Natural killer cell (primary cell): ENCODE measurements at regions not wholly inside any gene's neighbourhood (a gene's known extent, or its start where the extent isn't known, plus 50 kb on each side); places are given as distances from the start of the nearest gene placed in this dataset.

ENCODE experiments used
- ATAC-seq, 3 donors: fragments of 150-1000 bp in 2 of 3; fragments of 200-7000 bp in 1 of 3; cut with Tn5 transposase; 1 replicate in 1 of 3; 2 replicates in 2 of 3; pipeline ENCODE4 v1.10.0; 2021; ENCODE audit warnings: mild to moderate bottlenecking in 2 of 3, moderate library complexity in 2 of 3
- DNase-seq, 2 donors: peaks; one replicate each; pipeline versions ENCODE4 v3.0.0 to v3.0.0-alpha.2; 2013 to 2021; ENCODE audit warnings: mixed read lengths in 1 of 2
- H3K27ac ChIP-seq: one replicate; pipeline ENCODE4 v1.5.1; 2013; ENCODE audit warnings: mild to moderate bottlenecking, low read length
- H3K27me3 ChIP-seq: one replicate; pipeline ENCODE4 v1.6.1; 2013; ENCODE audit warnings: low read length; ENCODE audit not compliant: control insufficient read depth, insufficient read depth
- H3K36me3 ChIP-seq: one replicate; pipeline ENCODE4 v1.6.1; 2013; ENCODE audit warnings: low read length; ENCODE audit not compliant: control insufficient read depth, insufficient read depth
- H3K4me1 ChIP-seq: one replicate; pipeline ENCODE4 v1.6.1; 2013; ENCODE audit warnings: low read length; ENCODE audit not compliant: control insufficient read depth, insufficient read depth
- H3K4me3 ChIP-seq: one replicate; pipeline ENCODE4 v1.5.1; 2013; ENCODE audit warnings: low read length
- H3K9me3 ChIP-seq: one replicate; pipeline ENCODE4 v1.6.1; 2013; ENCODE audit warnings: low read length; ENCODE audit not compliant: control insufficient read depth, insufficient read depth
- H3K27ac Mint-ChIP-seq, 2 donors: one replicate each; pipeline ENCODE4 v1.8.0; 2022; ENCODE audit warnings: mild to moderate bottlenecking in 2 of 2, mixed read lengths in 2 of 2, moderate library complexity in 1 of 2
- H3K27me3 Mint-ChIP-seq, 2 donors: one replicate each; pipeline ENCODE4 v1.8.0; 2022; ENCODE audit warnings: low read depth in 2 of 2, mixed read lengths in 2 of 2
- H3K36me3 Mint-ChIP-seq: one replicate; pipeline ENCODE4 v1.8.0; 2022; ENCODE audit warnings: mixed read lengths
- H3K4me1 Mint-ChIP-seq, 2 donors: one replicate each; pipeline ENCODE4 v1.8.0; 2022; ENCODE audit warnings: mixed read lengths in 2 of 2
- H3K4me3 Mint-ChIP-seq: one replicate; pipeline ENCODE4 v1.8.0; 2022; ENCODE audit warnings: mild to moderate bottlenecking, moderate library complexity, mixed read lengths
- H3K9me3 Mint-ChIP-seq, 2 donors: one replicate each; pipeline ENCODE4 v1.8.0; 2022; ENCODE audit warnings: mixed read lengths in 2 of 2
- CTCF ChIP-seq: fragments of 200-600 bp; IDR thresholded peaks from one replicate; pipeline ENCODE4 v1.8.0; 2022; ENCODE audit warnings: antibody characterized with exemption
- WGBS: methylation state at CpG from one replicate; pipeline ENCODE4 v1.1.7; 2013; ENCODE audit warnings: missing lambda C conversion rate; ENCODE audit not compliant: insufficient coverage; 5-methylcytosine and 5-hydroxymethylcytosine counted together
- intact Hi-C: fragments of 100-400 bp; cut with micrococcal nuclease; formaldehyde crosslinking; loops from one replicate; pipeline ENCODE4 v1.14.2; 2022

DNA sequence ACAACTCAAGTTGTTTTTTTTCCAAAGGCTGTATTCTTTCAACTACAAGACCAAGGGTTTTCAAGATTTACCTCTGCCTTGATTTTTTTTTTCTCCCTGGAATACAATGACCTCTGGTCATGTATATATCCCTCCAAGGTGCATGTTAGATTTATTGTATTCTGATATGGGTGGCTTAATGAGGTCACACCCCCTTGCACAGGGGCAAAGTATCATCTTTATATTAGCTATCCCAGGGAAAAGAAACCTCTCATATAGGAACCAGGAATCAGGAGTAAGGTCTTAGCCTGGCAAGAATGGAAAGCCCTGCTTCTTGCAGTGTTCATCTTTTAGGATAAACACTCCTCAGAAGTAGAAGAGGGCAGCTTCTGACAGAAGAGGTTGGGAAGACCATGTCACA, 516.9 kb upstream of the TENM4 start:
- Mint-ChIP-seq H3K36me3 (no peaks in the 10 kb centered on the region), H3K27me3 (no peaks in the 10 kb centered on the region), H3K4me1 (no peaks in the 10 kb centered on the region), H3K27ac (no peak overlapping the region), H3K9me3 (peaks cover 18 to 25% of the 10 kb centered on the region in 2 donors), H3K4me3 (no peak overlapping the region)
- no peak overlapping the region for H3K4me3 ChIP-seq
- ATAC-seq (no peak), DNase-seq (no peak)
- TF ChIP-seq CTCF: no peak
- H3K27ac ChIP-seq: no peak overlapping the region
- intact Hi-C loops: no loop called here
- H3K4me1 ChIP-seq: no peaks in the 10 kb centered on the region
- H3K9me3 ChIP-seq: peaks cover 2% of the 10 kb centered on the region
- H3K36me3 ChIP-seq: no peaks in the 10 kb centered on the region
- no peaks in the 10 kb centered on the region for H3K27me3 ChIP-seq

DNA sequence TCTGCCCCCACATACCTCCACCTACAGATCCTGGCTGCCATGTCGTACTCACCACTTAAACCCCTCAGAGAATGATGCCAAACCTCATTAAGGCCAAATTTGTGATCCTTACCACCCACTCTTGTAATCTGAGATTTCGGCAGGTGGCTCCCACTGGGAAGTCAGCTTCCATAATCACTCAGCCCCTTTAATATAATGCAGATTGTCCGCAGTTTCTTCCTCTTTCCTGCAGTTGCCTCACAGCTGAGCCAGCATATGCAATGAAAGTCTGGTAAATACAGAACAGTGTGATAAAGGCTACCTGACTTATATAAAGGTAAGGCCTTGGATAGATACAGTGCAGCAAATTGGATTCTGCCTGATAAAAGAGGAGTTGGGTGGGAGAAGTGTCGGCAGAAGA, 515.2 kb upstream of the TENM4 start:
- no peak for TF ChIP-seq CTCF
- H3K4me3 Mint-ChIP-seq: no peak overlapping the region
- peaks cover 15 to 22% of the 10 kb centered on the region in 2 donors for H3K9me3 Mint-ChIP-seq
- Histone ChIP-seq H3K27ac (no peak overlapping the region), H3K36me3 (no peaks in the 10 kb centered on the region), H3K4me1 (no peaks in the 10 kb centered on the region), H3K27me3 (no peaks in the 10 kb centered on the region), H3K4me3 (no peak overlapping the region), H3K9me3 (peaks cover 2% of the 10 kb centered on the region)
- intact Hi-C loops: no loop called here
- no peaks in the 10 kb centered on the region for H3K36me3 Mint-ChIP-seq
- H3K4me1 Mint-ChIP-seq: no peaks in the 10 kb centered on the region
- H3K27ac Mint-ChIP-seq: no peak overlapping the region
- WGBS: 80% methylated on average over 4 of the region's 4 CpGs
- H3K27me3 Mint-ChIP-seq: no peaks in the 10 kb centered on the region
- ATAC-seq (no peak), DNase-seq (no peak)

- Histone ChIP-seq H3K4me1 (no peaks in the 10 kb centered on the region), H3K4me3 (no peak overlapping the region), H3K9me3 (no peaks in the 10 kb centered on the region), H3K27me3 (no peaks in the 10 kb centered on the region), H3K36me3 (no peaks in the 10 kb centered on the region), H3K27ac (no peak overlapping the region)
- 75% methylated on average over 1 of the region's 1 CpG for WGBS
- TF ChIP-seq CTCF: no peak
- Mint-ChIP-seq H3K9me3 (peaks cover 16 to 21% of the 10 kb centered on the region in 2 donors), H3K27me3 (no peaks in the 10 kb centered on the region), H3K27ac (no peak overlapping the region), H3K4me1 (no peaks in the 10 kb centered on the region), H3K4me3 (no peak overlapping the region), H3K36me3 (no peaks in the 10 kb centered on the region)
- ATAC-seq (no peak), DNase-seq (no peak)
- intact Hi-C loops: no loop called here
Measured at GRCh38 chr11:79953629-79954028, 512.8 kb upstream of the TENM4 start.

DNA sequence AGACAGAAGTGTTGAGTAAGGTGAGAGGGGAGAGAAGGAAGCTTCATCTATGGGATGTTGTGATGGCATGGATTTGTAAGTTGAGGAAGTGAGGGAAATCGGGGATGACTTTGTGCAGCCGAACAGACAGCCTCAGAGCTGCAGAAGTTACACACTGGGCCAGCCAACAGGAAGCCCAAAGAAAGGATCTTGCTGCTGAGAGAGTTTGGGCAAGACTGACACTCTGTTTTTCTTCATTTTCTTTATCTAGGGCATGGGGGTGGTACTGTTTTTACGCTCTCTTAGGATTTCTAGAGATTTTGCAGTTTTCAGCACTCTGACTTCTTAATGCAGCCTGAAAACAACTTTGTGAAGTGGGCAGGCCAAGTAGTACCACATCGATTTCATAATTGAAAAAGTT, 509.9 kb upstream of the TENM4 start:
- Histone ChIP-seq H3K27me3 (no peaks in the 10 kb centered on the region), H3K9me3 (no peaks in the 10 kb centered on the region), H3K36me3 (no peaks in the 10 kb centered on the region), H3K27ac (no peak overlapping the region), H3K4me3 (no peak overlapping the region), H3K4me1 (no peaks in the 10 kb centered on the region)
- ATAC-seq (no peak), DNase-seq (no peak)
- intact Hi-C loops: no loop called here
- Mint-ChIP-seq H3K27me3 (no peaks in the 10 kb centered on the region), H3K36me3 (no peaks in the 10 kb centered on the region), H3K9me3 (peaks cover 10 to 16% of the 10 kb centered on the region in 2 donors), H3K4me3 (no peak overlapping the region), H3K27ac (no peak overlapping the region), H3K4me1 (no peaks in the 10 kb centered on the region)
- TF ChIP-seq CTCF: no peak
- 69% methylated on average over 3 of the region's 4 CpGs for WGBS
